CD4-positive, alpha-beta memory T cell (primary cell): ENCODE measurements at regions not wholly inside any gene's neighbourhood (a gene's known extent, or its start where the extent isn't known, plus 50 kb on each side); places are given as distances from the start of the nearest gene placed in this dataset.
A peak's percentile ranks its signal among the peaks of the same experiment; 100 is the strongest.

Experiments used
- CTCF ChIA-PET: fragments of 350-600 bp; sonication (Branson Sonifier 250); formaldehyde crosslinking; loops from one replicate; lab custom pipeline; 2021; ENCODE audit warnings: inconsistent platforms; ENCODE audit not compliant: partially characterized antibody; lab: Charles Lee
- POLR2A ChIA-PET: fragments of 350-600 bp; sonication (Branson Sonifier 250); formaldehyde crosslinking; loops from one replicate; lab custom pipeline; 2021; ENCODE audit not compliant: partially characterized antibody; lab: Charles Lee
- DNase-seq, 5 donors: peaks; one replicate each; pipeline versions ENCODE4 v3.0.0 to v3.0.0-alpha.2; 2020 to 2022; ENCODE audit warnings: mixed read lengths in 1 of 5
- H3K27ac ChIP-seq: one replicate; pipeline ENCODE4 v1.7.0; 2013; ENCODE audit warnings: low read depth, low read length
- H3K27me3 ChIP-seq: 2 replicates; pipeline ENCODE4 v1.7.0; 2013; ENCODE audit warnings: mild to moderate bottlenecking, low read length, moderate library complexity; ENCODE audit not compliant: insufficient read depth
- H3K36me3 ChIP-seq: 2 replicates; pipeline ENCODE4 v1.7.0; 2013; ENCODE audit warnings: mild to moderate bottlenecking, low read length, moderate library complexity; ENCODE audit not compliant: insufficient read depth
- H3K4me1 ChIP-seq: 2 replicates; pipeline ENCODE4 v1.7.0; 2013; ENCODE audit warnings: mild to moderate bottlenecking, low read length, moderate library complexity; ENCODE audit not compliant: insufficient read depth
- H3K4me3 ChIP-seq, 2 donors: one replicate each; pipeline ENCODE4 v1.7.0; 2013; ENCODE audit warnings: low read length in 2 of 2, mild to moderate bottlenecking in 1 of 2
- H3K9me3 ChIP-seq, 2 donors: one replicate each; pipeline ENCODE4 v1.7.0; 2013; ENCODE audit warnings: low read length in 2 of 2, control low read depth in 1 of 2; ENCODE audit not compliant: control insufficient read depth in 1 of 2
- H3K27ac Mint-ChIP-seq, 7 donors: one replicate each; pipeline ENCODE4 v1.8.0; 2020 to 2021; ENCODE audit warnings: mixed read lengths in 7 of 7, mild to moderate bottlenecking in 6 of 7, inconsistent platforms in 3 of 7, moderate library complexity in 3 of 7
- H3K27me3 Mint-ChIP-seq, 2 donors: one replicate each; pipeline ENCODE4 v1.8.0; 2020 to 2021; ENCODE audit warnings: mixed read lengths in 2 of 2
- H3K36me3 Mint-ChIP-seq, 2 donors: one replicate each; pipeline ENCODE4 v1.8.0; 2020 to 2021; ENCODE audit warnings: mixed read lengths in 2 of 2, inconsistent platforms in 1 of 2, mild to moderate bottlenecking in 1 of 2
- H3K4me1 Mint-ChIP-seq, 4 donors: one replicate each; pipeline ENCODE4 v1.8.0; 2020 to 2021; ENCODE audit warnings: mixed read lengths in 4 of 4, mild to moderate bottlenecking in 1 of 4
- H3K4me3 Mint-ChIP-seq, 8 donors: one replicate each; pipeline ENCODE4 v1.8.0; 2020 to 2021; ENCODE audit warnings: mixed read lengths in 8 of 8, mild to moderate bottlenecking in 7 of 8, moderate library complexity in 6 of 8, inconsistent platforms in 3 of 8
- H3K9me3 Mint-ChIP-seq, 8 donors: one replicate each; pipeline ENCODE4 v1.8.0; 2020 to 2021; ENCODE audit warnings: mixed read lengths in 8 of 8, mild to moderate bottlenecking in 5 of 8, inconsistent platforms in 3 of 8, moderate library complexity in 1 of 8
- intact Hi-C: fragments of 100-400 bp; cut with micrococcal nuclease; formaldehyde crosslinking; loops from one replicate; pipeline ENCODE4 v1.15.1; 2023

GRCh38 chr2:239476029-239476756 is 75.4 kb upstream of the HDAC4 start:
- Mint-ChIP-seq H3K27ac (peak overlapping the region in 1 of 7 donors; percentile 46), H3K27me3 (peaks cover 0 to 2% of the 10 kb centered on the region in 2 donors), H3K4me3 (no peak overlapping the region), H3K36me3 (no peaks in the 10 kb centered on the region), H3K4me1 (no peaks in the 10 kb centered on the region), H3K9me3 (no peaks in the 10 kb centered on the region)
- Histone ChIP-seq H3K27me3 (no peaks in the 10 kb centered on the region), H3K36me3 (no peaks in the 10 kb centered on the region), H3K27ac (no peak overlapping the region), H3K9me3 (no peaks in the 10 kb centered on the region), H3K4me1 (no peaks in the 10 kb centered on the region), H3K4me3 (no peak overlapping the region)
- ChIA-PET POLR2A (no interaction called here), CTCF (no interaction called here)
- no peak for DNase-seq
- intact Hi-C loops = no loop called here

DNA sequence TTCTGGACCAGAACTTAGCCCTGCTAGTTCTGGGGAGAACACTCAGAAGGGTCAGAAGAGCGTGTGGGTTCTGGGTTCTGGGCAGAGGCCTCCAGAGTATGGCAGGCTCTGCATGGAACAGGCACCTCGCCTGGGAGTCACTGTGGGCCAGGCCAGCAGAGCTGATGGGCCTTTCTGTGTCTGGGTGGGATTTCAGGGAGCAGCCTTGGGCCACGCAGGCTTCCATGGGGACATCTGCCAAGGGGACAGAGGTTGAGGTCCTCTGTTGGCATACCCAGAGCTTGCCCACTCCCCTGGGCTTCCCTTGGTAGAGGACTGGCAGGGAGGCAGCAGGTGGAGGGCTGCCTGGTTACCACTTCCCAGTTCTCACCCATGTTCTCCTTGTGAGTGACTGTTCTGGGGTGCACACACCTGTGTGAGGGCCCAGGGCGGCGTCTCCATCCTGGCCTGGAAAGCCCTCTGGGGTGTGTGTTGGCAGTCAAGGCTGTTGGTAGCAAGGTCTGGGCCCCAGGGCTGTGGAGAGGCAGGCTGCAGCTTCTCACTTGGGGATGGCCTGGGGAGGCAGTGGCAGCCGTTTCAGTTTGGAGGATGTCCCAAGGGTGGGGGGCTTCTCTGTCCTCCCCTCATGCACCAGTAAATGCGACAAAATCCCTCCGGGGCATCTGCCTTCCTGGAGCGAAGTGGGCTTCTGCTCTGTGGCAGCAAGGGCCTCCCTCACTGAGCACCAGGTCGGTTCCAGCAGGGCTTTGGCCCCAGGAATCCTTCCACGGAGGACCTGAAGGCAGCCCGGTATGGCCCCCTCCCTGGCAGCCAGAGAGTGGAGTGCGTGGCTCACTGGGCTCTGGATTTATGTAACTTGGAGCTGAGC is 74.6 kb upstream of the HDAC4 start:
- Mint-ChIP-seq H3K27ac (no peak overlapping the region), H3K4me3 (no peak overlapping the region), H3K27me3 (peaks cover 0 to 2% of the 10 kb centered on the region in 2 donors), H3K9me3 (no peaks in the 10 kb centered on the region), H3K36me3 (no peaks in the 10 kb centered on the region), H3K4me1 (no peaks in the 10 kb centered on the region)
- intact Hi-C loops = no loop called here
- ChIA-PET CTCF (no interaction called here), POLR2A (no interaction called here)
- Histone ChIP-seq H3K4me3 (no peak overlapping the region), H3K27ac (no peak overlapping the region), H3K27me3 (no peaks in the 10 kb centered on the region), H3K9me3 (no peaks in the 10 kb centered on the region), H3K36me3 (no peaks in the 10 kb centered on the region), H3K4me1 (no peaks in the 10 kb centered on the region)
- no peak for DNase-seq

GRCh38 chr2:239473211-239473805 is 72.5 kb upstream of the HDAC4 start:
- H3K27ac ChIP-seq = no peak overlapping the region
- H3K4me3 Mint-ChIP-seq = no peak overlapping the region
- H3K4me3 ChIP-seq = no peak overlapping the region
- ChIA-PET POLR2A (no interaction called here), CTCF (no interaction called here)
- H3K4me1 ChIP-seq = no peaks in the 10 kb centered on the region
- peak overlapping the region in 1 of 7 donors; percentile 30 for H3K27ac Mint-ChIP-seq
- H3K36me3 ChIP-seq = no peaks in the 10 kb centered on the region
- intact Hi-C loops = no loop called here
- H3K9me3 ChIP-seq = no peaks in the 10 kb centered on the region
- H3K27me3 Mint-ChIP-seq = peaks cover 0 to 2% of the 10 kb centered on the region in 2 donors
- no peak for DNase-seq
- H3K36me3 Mint-ChIP-seq = no peaks in the 10 kb centered on the region
- no peaks in the 10 kb centered on the region for H3K4me1 Mint-ChIP-seq
- no peaks in the 10 kb centered on the region for H3K27me3 ChIP-seq
- H3K9me3 Mint-ChIP-seq = no peaks in the 10 kb centered on the region

- Mint-ChIP-seq H3K4me3 (no peak overlapping the region), H3K27me3 (peaks cover 0 to 2% of the 10 kb centered on the region in 2 donors)
- POLR2A ChIA-PET = no interaction called here
Observed at GRCh38 chr2:239472235-239472775, 71.5 kb upstream of the HDAC4 start.

GRCh38 chr2:239471011-239471792 is 70.4 kb upstream of the HDAC4 start:
- H3K27ac Mint-ChIP-seq = no peak overlapping the region
- Histone ChIP-seq H3K36me3 (no peaks in the 10 kb centered on the region), H3K9me3 (no peaks in the 10 kb centered on the region), H3K4me3 (no peak overlapping the region), H3K4me1 (no peaks in the 10 kb centered on the region), H3K27ac (no peak overlapping the region), H3K27me3 (no peaks in the 10 kb centered on the region)
- ChIA-PET CTCF (no interaction called here), POLR2A (no interaction called here)
- DNase-seq = no peak
- no peaks in the 10 kb centered on the region for H3K9me3 Mint-ChIP-seq
- H3K27me3 Mint-ChIP-seq = no peaks in the 10 kb centered on the region
- intact Hi-C loops = no loop called here
- no peak overlapping the region for H3K4me3 Mint-ChIP-seq
- no peaks in the 10 kb centered on the region for H3K36me3 Mint-ChIP-seq
- no peaks in the 10 kb centered on the region for H3K4me1 Mint-ChIP-seq

More at GRCh38 chr2:239472235-239472775, 71.5 kb upstream of the HDAC4 start:
- Histone ChIP-seq H3K27me3 (no peaks in the 10 kb centered on the region), H3K4me3 (no peak overlapping the region), H3K36me3 (no peaks in the 10 kb centered on the region), H3K4me1 (no peaks in the 10 kb centered on the region), H3K9me3 (no peaks in the 10 kb centered on the region), H3K27ac (no peak overlapping the region)
- CTCF ChIA-PET = no interaction called here
- H3K9me3 Mint-ChIP-seq = no peaks in the 10 kb centered on the region
- H3K4me1 Mint-ChIP-seq = no peaks in the 10 kb centered on the region
- no peaks in the 10 kb centered on the region for H3K36me3 Mint-ChIP-seq
- intact Hi-C loops = no loop called here
- DNase-seq = no peak
- no peak overlapping the region for H3K27ac Mint-ChIP-seq

DNA sequence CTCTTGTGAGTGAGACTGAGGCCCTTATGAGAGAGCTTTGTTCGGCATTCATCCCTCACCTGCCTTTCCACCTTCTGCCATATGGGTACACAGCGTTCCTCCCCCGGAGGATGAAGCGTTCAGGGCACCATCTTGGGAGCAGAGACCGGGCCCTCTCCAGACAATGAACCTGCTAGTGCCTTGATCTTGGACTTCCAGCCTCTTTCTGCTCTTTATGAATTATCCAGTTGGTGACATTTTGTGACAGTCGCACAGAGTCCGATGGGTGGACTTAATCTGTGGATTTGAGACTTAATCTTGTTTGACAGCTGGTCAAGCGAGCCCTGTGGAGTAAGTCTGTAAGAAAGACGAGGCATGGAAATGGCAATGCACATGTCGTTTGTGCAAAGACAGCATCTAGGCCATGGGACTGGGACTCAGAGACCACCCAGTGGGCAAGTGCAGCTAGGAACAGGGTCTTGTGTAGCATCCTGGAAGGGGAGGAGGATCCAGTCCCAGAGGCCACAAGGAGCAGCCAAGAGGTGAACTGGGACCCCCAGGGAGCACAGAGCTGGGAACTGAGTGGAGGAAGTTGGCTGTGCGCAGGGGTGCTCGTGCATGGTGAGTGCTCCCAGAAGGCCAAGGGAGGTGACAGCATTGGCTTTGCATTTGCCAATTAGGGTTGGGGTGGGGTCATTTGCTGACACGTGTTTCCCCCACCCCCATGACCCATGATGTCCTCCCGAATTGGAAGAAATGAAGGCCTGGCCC is 69.5 kb upstream of the HDAC4 start:
- intact Hi-C loops = no loop called here
- Histone ChIP-seq H3K36me3 (no peaks in the 10 kb centered on the region), H3K4me1 (no peaks in the 10 kb centered on the region), H3K9me3 (no peaks in the 10 kb centered on the region), H3K27me3 (no peaks in the 10 kb centered on the region), H3K27ac (no peak overlapping the region), H3K4me3 (no peak overlapping the region)
- H3K36me3 Mint-ChIP-seq = no peaks in the 10 kb centered on the region
- DNase-seq = no peak
- no peak overlapping the region for H3K27ac Mint-ChIP-seq
- no peaks in the 10 kb centered on the region for H3K9me3 Mint-ChIP-seq
- H3K27me3 Mint-ChIP-seq = no peaks in the 10 kb centered on the region
- H3K4me1 Mint-ChIP-seq = no peaks in the 10 kb centered on the region
- CTCF ChIA-PET = no interaction called here
- no peak overlapping the region for H3K4me3 Mint-ChIP-seq
- POLR2A ChIA-PET = no interaction called here
